ENCODE measurements at regions not wholly inside any gene's neighbourhood (a gene's known extent, or its start where the extent isn't known, plus 50 kb on each side); places are given as distances from the start of the nearest gene placed in this dataset.

DNA sequence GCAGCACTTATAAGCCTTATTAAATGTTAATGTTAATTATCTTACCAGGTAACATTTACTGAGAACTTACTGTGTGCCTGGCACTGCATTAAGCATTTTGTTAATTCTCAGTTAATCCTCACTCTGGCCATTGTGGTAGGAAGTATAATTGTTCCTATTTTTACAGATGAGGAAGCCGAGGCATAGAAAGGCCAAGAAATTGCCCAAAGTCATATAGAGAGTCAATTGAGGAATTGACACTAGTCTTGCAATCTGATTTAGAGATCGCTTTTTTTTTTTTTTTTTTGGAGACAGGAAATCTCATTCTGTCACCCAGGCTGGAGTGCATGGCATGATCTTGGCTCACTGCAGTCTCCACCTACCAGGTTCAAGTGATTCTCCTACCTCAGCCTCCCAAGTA, 132.6 kb upstream of the PROK2 start:
- H3K9me3 Mint-ChIP-seq, result no peaks in the 10 kb centered on the region; the same call in 2 of the 3 replicates
- ATAC-seq, result no peak

More for the DNA sequence above, 132.6 kb upstream of the PROK2 start:
- no peaks in the 10 kb centered on the region for H4K20me1 ChIP-seq (replicated peaks; ENCODE audit: insufficient read depth)
- no peak overlapping the region for H2AFZ ChIP-seq
- H3K27ac ChIP-seq (ENCODE audit: low read depth), result no peak overlapping the region
- H3K4me1 ChIP-seq (ENCODE audit: insufficient read depth), result no peaks in the 10 kb centered on the region
- no peak overlapping the region for H3K4me3 ChIP-seq
- TF ChIP-seq EZH2 (IDR thresholded peaks at IDR 0.05; ENCODE audit: low read depth, unreplicated experiment), result no peak
- no peak for TF ChIP-seq JUNB (IDR thresholded peaks at IDR 0.05; ENCODE audit: unreplicated experiment)
- no peak for TF ChIP-seq ZNF114 (CRISPR knock-in tag; IDR thresholded peaks at IDR 0.05)
- TF ChIP-seq, protein P1, sequence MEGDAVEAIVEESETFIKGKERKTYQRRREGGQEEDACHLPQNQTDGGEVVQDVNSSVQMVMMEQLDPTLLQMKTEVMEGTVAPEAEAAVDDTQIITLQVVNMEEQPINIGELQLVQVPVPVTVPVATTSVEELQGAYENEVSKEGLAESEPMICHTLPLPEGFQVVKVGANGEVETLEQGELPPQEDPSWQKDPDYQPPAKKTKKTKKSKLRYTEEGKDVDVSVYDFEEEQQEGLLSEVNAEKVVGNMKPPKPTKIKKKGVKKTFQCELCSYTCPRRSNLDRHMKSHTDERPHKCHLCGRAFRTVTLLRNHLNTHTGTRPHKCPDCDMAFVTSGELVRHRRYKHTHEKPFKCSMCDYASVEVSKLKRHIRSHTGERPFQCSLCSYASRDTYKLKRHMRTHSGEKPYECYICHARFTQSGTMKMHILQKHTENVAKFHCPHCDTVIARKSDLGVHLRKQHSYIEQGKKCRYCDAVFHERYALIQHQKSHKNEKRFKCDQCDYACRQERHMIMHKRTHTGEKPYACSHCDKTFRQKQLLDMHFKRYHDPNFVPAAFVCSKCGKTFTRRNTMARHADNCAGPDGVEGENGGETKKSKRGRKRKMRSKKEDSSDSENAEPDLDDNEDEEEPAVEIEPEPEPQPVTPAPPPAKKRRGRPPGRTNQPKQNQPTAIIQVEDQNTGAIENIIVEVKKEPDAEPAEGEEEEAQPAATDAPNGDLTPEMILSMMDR (conservative IDR thresholded peaks at IDR 0.05; ENCODE audit: low read depth in 2 of 2), result no peak
- TF ChIP-seq, protein P2, sequence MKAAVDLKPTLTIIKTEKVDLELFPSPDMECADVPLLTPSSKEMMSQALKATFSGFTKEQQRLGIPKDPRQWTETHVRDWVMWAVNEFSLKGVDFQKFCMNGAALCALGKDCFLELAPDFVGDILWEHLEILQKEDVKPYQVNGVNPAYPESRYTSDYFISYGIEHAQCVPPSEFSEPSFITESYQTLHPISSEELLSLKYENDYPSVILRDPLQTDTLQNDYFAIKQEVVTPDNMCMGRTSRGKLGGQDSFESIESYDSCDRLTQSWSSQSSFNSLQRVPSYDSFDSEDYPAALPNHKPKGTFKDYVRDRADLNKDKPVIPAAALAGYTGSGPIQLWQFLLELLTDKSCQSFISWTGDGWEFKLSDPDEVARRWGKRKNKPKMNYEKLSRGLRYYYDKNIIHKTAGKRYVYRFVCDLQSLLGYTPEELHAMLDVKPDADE (IDR thresholded peaks at IDR 0.05), result no peak
- no peak for TF ChIP-seq EZH2phosphoT487 (IDR thresholded peaks at IDR 0.05; ENCODE audit: unreplicated experiment)
- no peak for TF ChIP-seq ZNF331 (CRISPR knock-in tag; IDR thresholded peaks at IDR 0.05; ENCODE audit: low read depth)
- TF ChIP-seq, protein P3, sequence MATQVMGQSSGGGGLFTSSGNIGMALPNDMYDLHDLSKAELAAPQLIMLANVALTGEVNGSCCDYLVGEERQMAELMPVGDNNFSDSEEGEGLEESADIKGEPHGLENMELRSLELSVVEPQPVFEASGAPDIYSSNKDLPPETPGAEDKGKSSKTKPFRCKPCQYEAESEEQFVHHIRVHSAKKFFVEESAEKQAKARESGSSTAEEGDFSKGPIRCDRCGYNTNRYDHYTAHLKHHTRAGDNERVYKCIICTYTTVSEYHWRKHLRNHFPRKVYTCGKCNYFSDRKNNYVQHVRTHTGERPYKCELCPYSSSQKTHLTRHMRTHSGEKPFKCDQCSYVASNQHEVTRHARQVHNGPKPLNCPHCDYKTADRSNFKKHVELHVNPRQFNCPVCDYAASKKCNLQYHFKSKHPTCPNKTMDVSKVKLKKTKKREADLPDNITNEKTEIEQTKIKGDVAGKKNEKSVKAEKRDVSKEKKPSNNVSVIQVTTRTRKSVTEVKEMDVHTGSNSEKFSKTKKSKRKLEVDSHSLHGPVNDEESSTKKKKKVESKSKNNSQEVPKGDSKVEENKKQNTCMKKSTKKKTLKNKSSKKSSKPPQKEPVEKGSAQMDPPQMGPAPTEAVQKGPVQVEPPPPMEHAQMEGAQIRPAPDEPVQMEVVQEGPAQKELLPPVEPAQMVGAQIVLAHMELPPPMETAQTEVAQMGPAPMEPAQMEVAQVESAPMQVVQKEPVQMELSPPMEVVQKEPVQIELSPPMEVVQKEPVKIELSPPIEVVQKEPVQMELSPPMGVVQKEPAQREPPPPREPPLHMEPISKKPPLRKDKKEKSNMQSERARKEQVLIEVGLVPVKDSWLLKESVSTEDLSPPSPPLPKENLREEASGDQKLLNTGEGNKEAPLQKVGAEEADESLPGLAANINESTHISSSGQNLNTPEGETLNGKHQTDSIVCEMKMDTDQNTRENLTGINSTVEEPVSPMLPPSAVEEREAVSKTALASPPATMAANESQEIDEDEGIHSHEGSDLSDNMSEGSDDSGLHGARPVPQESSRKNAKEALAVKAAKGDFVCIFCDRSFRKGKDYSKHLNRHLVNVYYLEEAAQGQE (IDR thresholded peaks at IDR 0.05; ENCODE audit: unreplicated experiment), result no peak
- TF ChIP-seq STAT1 (IDR thresholded peaks at IDR 0.05; ENCODE audit: unreplicated experiment), result no peak
- TF ChIP-seq CREB1 (CRISPR knock-in tag; IDR thresholded peaks at IDR 0.05; ENCODE audit: low read depth), result no peak
- TF ChIP-seq, protein P4, sequence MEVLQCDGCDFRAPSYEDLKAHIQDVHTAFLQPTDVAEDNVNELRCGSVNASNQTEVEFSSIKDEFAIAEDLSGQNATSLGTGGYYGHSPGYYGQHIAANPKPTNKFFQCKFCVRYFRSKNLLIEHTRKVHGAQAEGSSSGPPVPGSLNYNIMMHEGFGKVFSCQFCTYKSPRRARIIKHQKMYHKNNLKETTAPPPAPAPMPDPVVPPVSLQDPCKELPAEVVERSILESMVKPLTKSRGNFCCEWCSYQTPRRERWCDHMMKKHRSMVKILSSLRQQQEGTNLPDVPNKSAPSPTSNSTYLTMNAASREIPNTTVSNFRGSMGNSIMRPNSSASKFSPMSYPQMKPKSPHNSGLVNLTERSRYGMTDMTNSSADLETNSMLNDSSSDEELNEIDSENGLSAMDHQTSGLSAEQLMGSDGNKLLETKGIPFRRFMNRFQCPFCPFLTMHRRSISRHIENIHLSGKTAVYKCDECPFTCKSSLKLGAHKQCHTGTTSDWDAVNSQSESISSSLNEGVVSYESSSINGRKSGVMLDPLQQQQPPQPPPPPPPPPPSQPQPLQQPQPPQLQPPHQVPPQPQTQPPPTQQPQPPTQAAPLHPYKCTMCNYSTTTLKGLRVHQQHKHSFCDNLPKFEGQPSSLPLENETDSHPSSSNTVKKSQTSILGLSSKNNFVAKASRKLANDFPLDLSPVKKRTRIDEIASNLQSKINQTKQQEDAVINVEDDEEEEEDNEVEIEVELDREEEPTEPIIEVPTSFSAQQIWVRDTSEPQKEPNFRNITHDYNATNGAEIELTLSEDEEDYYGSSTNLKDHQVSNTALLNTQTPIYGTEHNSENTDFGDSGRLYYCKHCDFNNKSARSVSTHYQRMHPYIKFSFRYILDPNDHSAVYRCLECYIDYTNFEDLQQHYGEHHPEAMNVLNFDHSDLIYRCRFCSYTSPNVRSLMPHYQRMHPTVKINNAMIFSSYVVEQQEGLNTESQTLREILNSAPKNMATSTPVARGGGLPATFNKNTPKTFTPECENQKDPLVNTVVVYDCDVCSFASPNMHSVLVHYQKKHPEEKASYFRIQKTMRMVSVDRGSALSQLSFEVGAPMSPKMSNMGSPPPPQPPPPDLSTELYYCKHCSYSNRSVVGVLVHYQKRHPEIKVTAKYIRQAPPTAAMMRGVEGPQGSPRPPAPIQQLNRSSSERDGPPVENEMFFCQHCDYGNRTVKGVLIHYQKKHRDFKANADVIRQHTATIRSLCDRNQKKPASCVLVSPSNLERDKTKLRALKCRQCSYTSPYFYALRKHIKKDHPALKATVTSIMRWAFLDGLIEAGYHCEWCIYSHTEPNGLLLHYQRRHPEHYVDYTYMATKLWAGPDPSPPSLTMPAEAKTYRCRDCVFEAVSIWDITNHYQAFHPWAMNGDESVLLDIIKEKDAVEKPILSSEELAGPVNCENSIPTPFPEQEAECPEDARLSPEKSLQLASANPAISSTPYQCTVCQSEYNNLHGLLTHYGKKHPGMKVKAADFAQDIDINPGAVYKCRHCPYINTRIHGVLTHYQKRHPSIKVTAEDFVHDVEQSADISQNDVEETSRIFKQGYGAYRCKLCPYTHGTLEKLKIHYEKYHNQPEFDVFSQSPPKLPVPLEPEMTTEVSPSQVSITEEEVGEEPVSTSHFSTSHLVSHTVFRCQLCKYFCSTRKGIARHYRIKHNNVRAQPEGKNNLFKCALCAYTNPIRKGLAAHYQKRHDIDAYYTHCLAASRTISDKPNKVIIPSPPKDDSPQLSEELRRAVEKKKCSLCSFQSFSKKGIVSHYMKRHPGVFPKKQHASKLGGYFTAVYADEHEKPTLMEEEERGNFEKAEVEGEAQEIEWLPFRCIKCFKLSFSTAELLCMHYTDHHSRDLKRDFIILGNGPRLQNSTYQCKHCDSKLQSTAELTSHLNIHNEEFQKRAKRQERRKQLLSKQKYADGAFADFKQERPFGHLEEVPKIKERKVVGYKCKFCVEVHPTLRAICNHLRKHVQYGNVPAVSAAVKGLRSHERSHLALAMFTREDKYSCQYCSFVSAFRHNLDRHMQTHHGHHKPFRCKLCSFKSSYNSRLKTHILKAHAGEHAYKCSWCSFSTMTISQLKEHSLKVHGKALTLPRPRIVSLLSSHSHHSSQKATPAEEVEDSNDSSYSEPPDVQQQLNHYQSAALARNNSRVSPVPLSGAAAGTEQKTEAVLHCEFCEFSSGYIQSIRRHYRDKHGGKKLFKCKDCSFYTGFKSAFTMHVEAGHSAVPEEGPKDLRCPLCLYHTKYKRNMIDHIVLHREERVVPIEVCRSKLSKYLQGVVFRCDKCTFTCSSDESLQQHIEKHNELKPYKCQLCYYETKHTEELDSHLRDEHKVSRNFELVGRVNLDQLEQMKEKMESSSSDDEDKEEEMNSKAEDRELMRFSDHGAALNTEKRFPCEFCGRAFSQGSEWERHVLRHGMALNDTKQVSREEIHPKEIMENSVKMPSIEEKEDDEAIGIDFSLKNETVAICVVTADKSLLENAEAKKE (CRISPR knock-in tag; IDR thresholded peaks at IDR 0.05), result no peak
- TF ChIP-seq POLR2AphosphoS5 (IDR thresholded peaks at IDR 0.05; ENCODE audit: low read depth), result no peak
- no peak for TF ChIP-seq NANOG (IDR thresholded peaks at IDR 0.05; ENCODE audit: borderline replicate concordance)
- H3K9me2 ChIP-seq (ENCODE audit: insufficient read depth), result peaks cover 22% of the 10 kb centered on the region
- H3K79me2 ChIP-seq (replicated peaks; ENCODE audit: insufficient read depth), result no peaks in the 10 kb centered on the region
- no peaks in the 10 kb centered on the region for H3K27me3 Mint-ChIP-seq (ENCODE audit: insufficient read depth, low read depth, poor library complexity)
- H3K4me3 Mint-ChIP-seq, result no peak overlapping the region
- no peak overlapping the region for H3K27ac Mint-ChIP-seq
- no peak overlapping the region for H3K4me2 ChIP-seq
- H3K27me3 ChIP-seq (ENCODE audit: insufficient read depth), result no peaks in the 10 kb centered on the region
- no peak for DNase-seq (ENCODE audit: low spot score)
- no peaks in the 10 kb centered on the region for H3K4me1 Mint-ChIP-seq
- no peaks in the 10 kb centered on the region for H3K36me3 ChIP-seq (ENCODE audit: insufficient read depth)
- no peaks in the 10 kb centered on the region for H3F3A ChIP-seq (replicated peaks; ENCODE audit: low read depth)
- no peaks in the 10 kb centered on the region for H3K36me3 Mint-ChIP-seq (ENCODE audit: low read depth)
